Astrocyte (in vitro differentiated cells and primary cell): ENCODE measurements at regions not wholly inside any gene's neighbourhood (a gene's known extent, or its start where the extent isn't known, plus 50 kb on each side); places are given as distances from the start of the nearest gene placed in this dataset.

Source experiments
- EZH2 ChIP-seq: IDR thresholded peaks from 2 replicates; pipeline ENCODE4 v1.6.1; 2012; ENCODE audit warnings: mild to moderate bottlenecking, low read length, inconsistent platforms; ENCODE audit not compliant: insufficient read depth
- TF ChIP-seq, protein P1 (sequence below): IDR thresholded peaks from 2 replicates; pipeline ENCODE4 v1.5.1; 2011; ENCODE audit warnings: low read depth, mild to moderate bottlenecking, inconsistent platforms, low read length, moderate library complexity; ENCODE audit not compliant: insufficient read depth

DNA sequence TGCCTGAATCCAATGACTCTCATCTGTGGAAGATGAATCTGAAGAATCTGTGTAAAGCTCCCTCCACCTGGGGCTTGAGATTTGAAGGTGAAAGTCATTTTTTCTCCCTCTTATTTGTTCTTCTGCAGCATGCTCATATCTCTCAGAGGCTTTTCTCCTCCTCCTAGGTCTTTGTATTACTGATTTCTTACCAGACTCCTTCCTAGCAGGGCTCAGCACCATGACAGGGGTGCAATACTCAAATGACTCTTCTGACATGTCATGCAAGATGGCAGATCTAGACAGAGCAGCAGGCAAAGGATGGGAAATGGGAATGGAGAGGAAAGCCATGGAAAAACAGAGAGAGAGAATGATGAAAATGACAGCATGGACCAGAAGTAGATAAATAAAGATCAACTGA is 118.3 kb downstream of the TMA16 start:
- TF ChIP-seq EZH2: no peak
- TF ChIP-seq, protein P1, sequence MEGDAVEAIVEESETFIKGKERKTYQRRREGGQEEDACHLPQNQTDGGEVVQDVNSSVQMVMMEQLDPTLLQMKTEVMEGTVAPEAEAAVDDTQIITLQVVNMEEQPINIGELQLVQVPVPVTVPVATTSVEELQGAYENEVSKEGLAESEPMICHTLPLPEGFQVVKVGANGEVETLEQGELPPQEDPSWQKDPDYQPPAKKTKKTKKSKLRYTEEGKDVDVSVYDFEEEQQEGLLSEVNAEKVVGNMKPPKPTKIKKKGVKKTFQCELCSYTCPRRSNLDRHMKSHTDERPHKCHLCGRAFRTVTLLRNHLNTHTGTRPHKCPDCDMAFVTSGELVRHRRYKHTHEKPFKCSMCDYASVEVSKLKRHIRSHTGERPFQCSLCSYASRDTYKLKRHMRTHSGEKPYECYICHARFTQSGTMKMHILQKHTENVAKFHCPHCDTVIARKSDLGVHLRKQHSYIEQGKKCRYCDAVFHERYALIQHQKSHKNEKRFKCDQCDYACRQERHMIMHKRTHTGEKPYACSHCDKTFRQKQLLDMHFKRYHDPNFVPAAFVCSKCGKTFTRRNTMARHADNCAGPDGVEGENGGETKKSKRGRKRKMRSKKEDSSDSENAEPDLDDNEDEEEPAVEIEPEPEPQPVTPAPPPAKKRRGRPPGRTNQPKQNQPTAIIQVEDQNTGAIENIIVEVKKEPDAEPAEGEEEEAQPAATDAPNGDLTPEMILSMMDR: no peak
